ENCODE measurements at regions not wholly inside any gene's neighbourhood (a gene's known extent, or its start where the extent isn't known, plus 50 kb on each side); places are given as distances from the start of the nearest gene placed in this dataset.

GRCh38 chr12:107973950-107974349 lies 155.1 kb upstream of the WSCD2 start:
- no peak for TF ChIP-seq EZH2phosphoT487 (IDR thresholded peaks at IDR 0.05; ENCODE audit: borderline replicate concordance)
- TF ChIP-seq CTCF (IDR thresholded peaks at IDR 0.05 in 2 of 3, conservative IDR thresholded peaks at IDR 0.05 in 1 of 3; ENCODE audit: borderline replicate concordance in 1 of 3, insufficient read depth in 1 of 3, low read depth in 2 of 3, low read length in 2 of 3), result no peak
- no peak for TF ChIP-seq EZH2 (IDR thresholded peaks at IDR 0.05)
- no peak for TF ChIP-seq REST (IDR thresholded peaks at IDR 0.05; ENCODE audit: low read depth)
- no peak for TF ChIP-seq EGR1 (IDR thresholded peaks at IDR 0.05; ENCODE audit: low read depth)
- TF ChIP-seq POLR2A (IDR thresholded peaks at IDR 0.05; ENCODE audit: borderline replicate concordance, extremely low read depth, insufficient read depth, insufficient read length), result no peak
- no peak for TF ChIP-seq TCF7L2 (IDR thresholded peaks at IDR 0.05; ENCODE audit: borderline replicate concordance, extremely low read depth, insufficient read depth, insufficient read length)
- no peak for TF ChIP-seq CEBPB (IDR thresholded peaks at IDR 0.05; ENCODE audit: low read depth)
- no peak for TF ChIP-seq MAX (IDR thresholded peaks at IDR 0.05)

Data from HCT116 (cell line).